GM21825 (cell line): ENCODE measurements at regions not wholly inside any gene's neighbourhood (a gene's known extent, or its start where the extent isn't known, plus 50 kb on each side); places are given as distances from the start of the nearest gene placed in this dataset.

Source experiments
- ATAC-seq: cut with Tn5 transposase; IDR thresholded peaks from one replicate; pipeline ENCODE4 v1.9.1; 2021; ENCODE audit warnings: mild to moderate bottlenecking, moderate library complexity; ENCODE audit not compliant: unreplicated experiment

GRCh38 chr5:167555565-167556166 lies 735.8 kb upstream of the WWC1 start:
- no peak for ATAC-seq

GRCh38 chr5:167557359-167557758 lies 734.1 kb upstream of the WWC1 start:
- no peak for ATAC-seq

- no peak for ATAC-seq
Observed at GRCh38 chr5:167561796-167562195, 729.6 kb upstream of the WWC1 start.

- no peak for ATAC-seq
Observed at GRCh38 chr5:167564275-167564674, 727.2 kb upstream of the WWC1 start.

GRCh38 chr5:167565189-167565954 lies 726.1 kb upstream of the WWC1 start:
- ATAC-seq: no peak

- no peak for ATAC-seq
Observed at GRCh38 chr5:167570431-167570830, 721.0 kb upstream of the WWC1 start.

- no peak for ATAC-seq
Observed at GRCh38 chr5:167571824-167572223, 719.6 kb upstream of the WWC1 start.

- no peak for ATAC-seq
Observed at GRCh38 chr5:167573370-167574127, 717.9 kb upstream of the WWC1 start.

- no peak for ATAC-seq
Observed at GRCh38 chr5:167574464-167574863, 717.0 kb upstream of the WWC1 start.

- no peak for ATAC-seq
Observed at GRCh38 chr5:167575330-167575729, 716.1 kb upstream of the WWC1 start.

GRCh38 chr5:167576126-167576525 lies 715.3 kb upstream of the WWC1 start:
- no peak for ATAC-seq

- ATAC-seq: no peak
Observed at GRCh38 chr5:167576897-167577296, 714.5 kb upstream of the WWC1 start.

GRCh38 chr5:167577616-167578015 lies 713.8 kb upstream of the WWC1 start:
- ATAC-seq: no peak

GRCh38 chr5:167578977-167579692 lies 712.3 kb upstream of the WWC1 start:
- no peak for ATAC-seq

- ATAC-seq: no peak
Observed at GRCh38 chr5:167579693-167580055, 711.8 kb upstream of the WWC1 start.

- no peak for ATAC-seq
Observed at GRCh38 chr5:167580608-167581007, 710.8 kb upstream of the WWC1 start.

GRCh38 chr5:167582283-167582682 lies 709.2 kb upstream of the WWC1 start:
- no peak for ATAC-seq

- no peak for ATAC-seq
Observed at GRCh38 chr5:167582886-167583285, 708.6 kb upstream of the WWC1 start.

GRCh38 chr5:167585184-167585583 lies 706.3 kb upstream of the WWC1 start:
- no peak for ATAC-seq

GRCh38 chr5:167587772-167588437 lies 703.5 kb upstream of the WWC1 start:
- ATAC-seq: no peak

- no peak for ATAC-seq
Observed at GRCh38 chr5:167592114-167592513, 699.3 kb upstream of the WWC1 start.
